SIG-M5 treated with dmso at 0.1 percent for 504 hours (cell line): ENCODE measurements at regions not wholly inside any gene's neighbourhood (a gene's known extent, or its start where the extent isn't known, plus 50 kb on each side); places are given as distances from the start of the nearest gene placed in this dataset.
A peak's percentile ranks its signal among the peaks of the same experiment; 100 is the strongest.

Experiments used
- DNase-seq: peaks from one replicate; lab custom pipeline; 2025; ENCODE audit not compliant: unreplicated experiment; lab: John Stamatoyannopoulos, UW

DNA sequence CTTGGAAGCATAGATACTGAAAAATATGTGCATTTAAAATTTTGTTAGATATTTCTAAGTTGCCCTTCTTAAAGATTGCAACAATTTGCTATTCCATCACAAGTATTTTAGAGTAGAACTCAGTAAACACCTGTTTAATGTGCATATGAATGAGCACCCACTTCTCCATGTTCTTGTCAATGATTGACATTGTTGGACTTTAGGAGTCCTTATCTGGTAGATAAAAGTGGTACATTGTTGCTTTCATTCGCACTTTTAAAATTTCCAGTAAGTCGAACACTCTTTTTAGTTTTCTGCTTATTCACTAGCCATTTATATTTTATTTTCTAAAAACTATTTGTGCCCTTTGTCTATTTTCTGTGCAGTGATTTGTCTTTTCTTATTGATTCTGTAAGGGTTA is 478.3 kb downstream of the SOX2 start:
- DNase-seq: no peak

DNA sequence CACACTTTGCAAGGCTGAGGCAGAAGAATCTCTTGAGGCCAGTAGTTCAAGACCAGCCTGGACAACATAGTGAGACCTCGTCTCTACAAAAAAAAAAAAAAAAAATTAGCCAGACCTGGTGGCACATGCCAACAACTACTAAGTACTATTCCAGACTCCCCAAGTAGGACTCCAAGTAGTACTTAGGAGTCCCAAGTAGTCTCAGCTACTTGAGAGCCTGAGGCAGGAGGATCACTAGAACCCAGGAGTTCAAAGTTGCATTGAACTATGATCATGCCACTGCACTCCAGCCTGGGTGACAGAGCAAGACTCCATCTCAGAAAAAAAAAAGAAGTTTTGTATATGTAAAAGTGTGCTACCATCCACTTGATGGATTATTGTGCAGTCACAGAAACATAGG is 486.6 kb downstream of the SOX2 start:
- no peak for DNase-seq

- no peak for DNase-seq
Measured at GRCh38 chr3:182201456-182202168, 489.9 kb downstream of the SOX2 start.

DNA sequence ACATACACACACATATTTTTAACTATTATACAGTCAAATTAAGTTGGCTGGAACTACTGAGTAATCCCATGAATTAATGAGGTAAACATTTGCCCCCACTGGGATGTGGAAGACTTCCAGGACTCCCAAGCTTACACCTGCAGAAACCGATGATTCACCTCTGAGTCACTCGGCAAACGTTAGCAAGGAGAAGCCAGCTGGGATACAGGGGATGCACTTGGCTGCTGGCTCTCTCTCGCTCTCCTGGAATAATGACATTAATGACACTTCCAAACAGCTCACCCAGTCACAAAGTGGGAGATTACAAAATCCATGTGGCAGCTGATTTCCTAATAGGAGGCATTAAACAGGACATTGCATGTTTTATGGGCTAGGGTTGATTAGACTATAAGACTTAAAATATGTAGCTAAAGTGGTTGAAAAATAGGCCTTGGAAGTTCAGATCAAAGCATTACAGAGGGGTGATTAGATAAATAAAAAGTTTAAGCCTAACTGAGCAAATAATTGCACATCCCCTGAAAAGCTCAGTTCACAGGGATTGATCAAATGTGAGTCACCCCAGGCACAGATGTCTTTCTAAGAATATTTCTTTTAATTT is 500.9 kb downstream of the SOX2 start:
- peak; percentile 32 for DNase-seq

DNA sequence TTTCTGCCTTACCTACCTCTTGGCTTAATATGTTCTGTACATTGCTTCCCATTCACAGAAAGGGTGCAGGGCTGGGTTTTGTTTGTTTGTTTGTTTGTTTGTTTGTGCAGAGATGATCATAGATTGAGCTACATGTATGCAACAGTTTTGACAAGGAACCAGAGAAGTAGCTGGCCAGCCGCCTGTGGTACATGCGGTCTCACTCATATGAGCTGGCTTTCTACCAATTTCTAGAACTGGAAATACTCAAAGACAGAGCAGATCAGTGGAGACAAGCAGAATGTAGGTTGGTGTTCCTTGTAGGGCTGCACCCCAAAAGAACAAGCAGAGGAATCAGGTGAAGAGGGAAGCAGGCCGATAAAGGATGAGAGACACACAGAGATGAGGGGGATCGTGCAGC is 502.7 kb downstream of the SOX2 start:
- DNase-seq: no peak

GRCh38 chr3:182215881-182216280 is 504.2 kb downstream of the SOX2 start:
- DNase-seq: no peak

DNA sequence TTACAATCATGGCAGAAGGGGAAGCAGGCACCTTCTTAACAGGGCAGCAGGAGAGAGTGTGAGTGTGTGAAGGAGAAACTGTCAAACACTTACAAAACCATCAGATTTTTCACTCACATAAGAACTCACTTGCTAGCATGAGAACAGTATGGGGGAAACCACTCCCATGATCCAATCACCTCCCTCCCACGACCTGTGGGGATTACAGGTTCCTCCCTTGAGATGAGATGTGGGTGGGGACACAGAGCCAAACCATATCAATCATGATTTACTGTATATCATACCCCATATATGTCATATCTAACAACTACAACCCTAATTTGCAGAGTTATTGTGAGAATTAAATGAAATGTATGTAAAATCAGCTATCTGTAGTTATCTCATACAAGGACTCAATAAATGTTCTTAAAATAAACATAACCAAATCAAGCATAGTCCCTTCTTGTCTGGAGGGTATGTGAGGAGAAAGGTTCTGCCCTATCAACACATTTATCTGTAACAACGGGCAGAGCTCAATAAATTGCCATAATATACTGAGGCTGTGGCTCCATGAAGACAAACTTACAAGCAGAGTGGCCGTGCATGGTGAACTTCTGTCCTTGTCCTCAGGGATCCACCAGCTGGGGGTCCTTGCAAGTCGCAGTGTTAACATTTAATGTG is 504.7 kb downstream of the SOX2 start:
- no peak for DNase-seq

DNA sequence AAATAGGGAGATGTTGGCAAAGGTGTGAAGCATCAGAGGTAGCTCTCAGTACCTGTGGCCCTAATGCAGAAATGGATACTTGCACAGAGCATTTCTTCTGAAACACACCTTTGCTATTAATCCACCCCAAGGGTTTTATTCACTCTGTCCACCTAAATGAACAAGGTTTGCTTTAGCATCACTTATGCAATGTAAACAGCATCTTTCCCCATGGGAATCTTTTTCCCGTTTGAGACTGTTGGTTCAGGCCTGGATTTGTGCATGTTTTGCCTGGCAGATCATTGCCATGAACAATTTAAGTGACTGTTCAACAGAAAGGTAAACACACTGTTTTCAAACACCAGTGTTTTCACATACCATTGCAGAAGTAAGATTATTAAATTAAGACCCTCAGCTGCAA is 508.3 kb downstream of the SOX2 start:
- DNase-seq: no peak

- DNase-seq: no peak
Measured at GRCh38 chr3:182220471-182220870, 508.7 kb downstream of the SOX2 start.

DNA sequence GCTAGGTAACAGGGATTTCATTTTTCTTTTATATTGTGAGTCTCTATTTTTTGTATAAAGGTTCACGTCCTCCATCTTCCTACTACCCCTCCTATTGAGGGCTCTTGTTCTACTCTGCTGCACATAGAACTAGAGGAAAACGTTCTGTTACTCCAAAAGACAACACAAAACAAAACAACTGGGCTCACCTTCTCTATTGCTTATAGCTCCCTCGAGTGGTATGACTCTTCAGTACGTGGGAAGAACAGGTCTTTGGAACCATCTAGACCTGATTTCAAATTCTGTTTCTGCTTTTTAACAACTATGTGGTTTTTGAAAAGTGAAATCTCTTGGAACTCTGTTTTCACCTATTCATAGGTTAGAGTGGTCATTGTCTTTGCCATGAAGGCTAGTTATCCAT is 515.3 kb downstream of the SOX2 start:
- no peak for DNase-seq

GRCh38 chr3:182233405-182233804 is 521.7 kb downstream of the SOX2 start:
- no peak for DNase-seq

DNA sequence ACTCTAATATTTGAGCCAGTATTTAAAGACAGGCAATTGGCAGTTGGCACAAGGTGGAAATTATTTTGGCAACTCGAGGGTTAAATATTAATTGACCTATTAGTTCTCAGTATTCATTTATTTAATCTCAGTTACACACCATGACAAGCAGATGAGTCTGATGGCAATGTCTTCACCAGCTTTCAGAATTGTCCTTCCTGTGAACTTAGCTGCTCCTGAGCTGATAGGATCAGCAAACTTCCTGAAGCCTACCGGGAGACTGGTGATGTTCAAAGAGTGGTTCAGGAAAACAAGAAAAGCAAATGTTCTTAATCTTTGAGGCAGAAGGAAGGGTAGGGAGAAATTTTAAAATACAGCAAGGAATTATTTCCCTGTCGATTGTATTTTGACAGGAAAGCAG is 522.2 kb downstream of the SOX2 start:
- DNase-seq: no peak

GRCh38 chr3:182234881-182235280 is 523.2 kb downstream of the SOX2 start:
- DNase-seq: no peak

DNA sequence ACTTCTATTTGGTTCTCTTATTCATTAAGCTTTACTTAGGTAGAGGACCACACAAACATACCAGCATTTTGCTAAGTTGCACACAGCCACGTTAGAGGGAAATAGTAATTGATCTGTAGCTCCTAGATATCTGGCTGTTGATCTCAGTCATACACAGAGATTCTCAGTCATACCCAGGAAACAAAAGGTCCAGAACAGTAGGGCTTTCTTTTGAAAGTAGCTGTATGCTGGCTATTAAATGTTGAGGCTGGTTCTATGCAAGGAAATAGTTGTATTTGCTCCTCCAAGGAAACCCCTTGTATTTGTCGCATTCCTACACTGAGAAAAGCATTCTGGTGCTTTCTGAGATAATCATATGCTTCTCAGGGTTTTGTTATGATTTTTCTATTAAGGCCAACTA is 523.8 kb downstream of the SOX2 start:
- DNase-seq: no peak

DNA sequence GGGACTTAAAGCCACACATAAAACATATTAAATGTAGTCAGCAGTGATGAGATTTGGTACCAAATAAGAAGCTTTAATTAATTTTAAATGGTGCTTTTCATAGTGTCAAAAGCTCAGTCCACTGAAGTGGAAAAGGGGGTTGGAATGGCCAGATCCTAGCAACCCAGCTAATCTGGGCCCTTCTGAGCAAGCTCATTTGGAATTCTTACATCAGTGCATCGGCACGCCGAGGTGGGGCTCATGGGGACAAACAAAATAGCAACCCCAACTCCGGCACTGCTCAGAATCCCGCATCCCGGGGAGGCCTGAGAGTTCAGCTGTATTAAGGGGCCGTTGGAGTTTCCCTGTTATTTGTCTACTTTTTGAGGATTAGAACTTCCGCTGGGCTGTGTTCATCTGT is 526.4 kb downstream of the SOX2 start:
- DNase-seq: no peak

GRCh38 chr3:182239316-182239715 is 527.6 kb downstream of the SOX2 start:
- no peak for DNase-seq

DNA sequence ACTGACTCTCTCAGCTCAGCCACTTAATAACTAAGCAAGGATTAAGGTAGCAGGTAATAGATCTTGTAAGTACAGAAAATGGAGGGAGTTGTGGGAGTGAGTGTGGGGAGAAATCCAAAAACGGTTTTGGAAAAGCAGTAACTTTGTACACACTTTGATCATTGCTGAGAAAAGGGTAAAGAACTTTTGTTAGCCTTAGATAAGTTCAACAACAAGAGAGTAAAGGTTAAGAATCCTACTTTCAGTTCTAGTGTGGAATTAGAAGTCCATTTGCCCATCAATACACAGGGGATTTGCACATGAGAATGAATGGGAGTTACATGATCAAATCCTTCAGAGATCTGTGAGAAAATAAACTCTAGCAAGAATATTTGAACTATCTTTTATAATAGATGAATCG is 528.7 kb downstream of the SOX2 start:
- DNase-seq: no peak

DNA sequence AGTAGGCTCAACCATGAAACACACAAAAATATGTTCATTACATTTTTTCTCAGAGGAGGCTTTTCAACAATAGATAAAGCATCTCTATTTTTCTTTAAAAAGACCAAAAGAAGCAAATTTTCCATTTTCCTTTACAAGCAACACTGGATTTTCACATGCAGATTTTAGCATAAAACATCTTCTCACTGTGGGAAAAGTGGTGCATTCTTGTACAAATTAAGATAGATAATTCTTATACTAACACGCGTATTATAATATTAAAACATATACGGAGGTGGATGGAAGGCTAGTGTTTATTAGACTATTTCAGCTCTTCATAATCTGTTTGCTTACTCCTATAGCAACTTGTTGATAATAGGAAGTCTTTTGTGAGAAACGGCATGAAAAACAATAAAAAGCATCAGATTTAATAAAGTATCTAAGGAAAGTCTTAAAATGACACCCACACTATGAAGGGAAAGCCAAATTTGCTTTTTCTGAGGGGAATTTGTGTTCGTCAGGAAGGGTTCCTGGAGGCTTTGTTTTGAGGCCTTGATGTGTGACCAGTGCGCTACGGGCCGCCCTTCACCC is 529.6 kb downstream of the SOX2 start:
- DNase-seq: no peak

GRCh38 chr3:182241766-182242488 is 530.2 kb downstream of the SOX2 start:
- no peak for DNase-seq

- no peak for DNase-seq
Measured at GRCh38 chr3:182242489-182242942, 530.8 kb downstream of the SOX2 start.

- DNase-seq: no peak
Measured at GRCh38 chr3:182243625-182244024, 531.9 kb downstream of the SOX2 start.
